ENCODE measurements at regions not wholly inside any gene's neighbourhood (a gene's known extent, or its start where the extent isn't known, plus 50 kb on each side); places are given as distances from the start of the nearest gene placed in this dataset.

- DNase-seq: no peak
Observed at GRCh38 chr9:120291050-120291449, 288.9 kb downstream of the CDK5RAP2 start.

- DNase-seq: no peak
Observed at GRCh38 chr9:120289990-120290975, 289.7 kb downstream of the CDK5RAP2 start.

GRCh38 chr9:120289098-120289497 is 290.9 kb downstream of the CDK5RAP2 start:
- DNase-seq: no peak

- no peak for DNase-seq
Observed at GRCh38 chr9:120286530-120286929, 293.4 kb downstream of the CDK5RAP2 start.

GRCh38 chr9:120284821-120285220 is 295.1 kb downstream of the CDK5RAP2 start:
- no peak for DNase-seq

GRCh38 chr9:120281665-120282064 is 298.3 kb downstream of the CDK5RAP2 start:
- no peak for DNase-seq

GRCh38 chr9:120267929-120268328 is 312.0 kb downstream of the CDK5RAP2 start:
- no peak for DNase-seq

GRCh38 chr9:120265791-120266190 is 314.2 kb downstream of the CDK5RAP2 start:
- no peak for DNase-seq

- DNase-seq: no peak
Observed at GRCh38 chr9:120264528-120264927, 315.4 kb downstream of the CDK5RAP2 start.

GRCh38 chr9:120263836-120264235 is 316.1 kb downstream of the CDK5RAP2 start:
- no peak for DNase-seq

GRCh38 chr9:120261419-120261818 is 318.5 kb downstream of the CDK5RAP2 start:
- DNase-seq: no peak

GRCh38 chr9:120259100-120259499 is 320.9 kb downstream of the CDK5RAP2 start:
- no peak for DNase-seq

GRCh38 chr9:120258096-120258495 is 321.9 kb downstream of the CDK5RAP2 start:
- DNase-seq: no peak

- no peak for DNase-seq
Observed at GRCh38 chr9:120257483-120257882, 322.5 kb downstream of the CDK5RAP2 start.

GRCh38 chr9:120256146-120256545 is 323.8 kb downstream of the CDK5RAP2 start:
- no peak for DNase-seq

- no peak for DNase-seq
Observed at GRCh38 chr9:120252248-120252647, 327.7 kb downstream of the CDK5RAP2 start.

- DNase-seq: no peak
Observed at GRCh38 chr9:120242116-120242811, 337.7 kb downstream of the CDK5RAP2 start.

GRCh38 chr9:120236596-120236995 is 343.4 kb downstream of the CDK5RAP2 start:
- DNase-seq: no peak

- no peak for DNase-seq
Observed at GRCh38 chr9:120235081-120235480, 344.9 kb downstream of the CDK5RAP2 start.

- DNase-seq: no peak
Observed at GRCh38 chr9:120230227-120230626, 349.7 kb downstream of the CDK5RAP2 start.

- no peak for DNase-seq
Observed at GRCh38 chr9:120221844-120222243, 358.1 kb downstream of the CDK5RAP2 start.

- DNase-seq: no peak
Observed at GRCh38 chr9:120214332-120214731, 365.6 kb downstream of the CDK5RAP2 start.

- no peak for DNase-seq
Observed at GRCh38 chr9:120212853-120213200, 367.1 kb downstream of the CDK5RAP2 start.

All from activated effector memory CD4-positive, alpha-beta T cell treated with Interleukin-2 at 50 U/mL for 16 hours (primary cell).